Urothelium cell line (cell line): ENCODE measurements at regions not wholly inside any gene's neighbourhood (a gene's known extent, or its start where the extent isn't known, plus 50 kb on each side); places are given as distances from the start of the nearest gene placed in this dataset.
"Not testable (repeated sequence)": the region's sequence is repeated elsewhere in the genome, so short reads cannot be mapped to it uniquely, and the experiment has no call there.

Experiments
- DNase-seq: peaks from one replicate; pipeline ENCODE4 v3.0.0; 2011; ENCODE audit warnings: low spot score, mixed read lengths
- FAIRE-seq: peaks from 2 replicates; lab custom pipeline; 2011; peaks lifted over from hg19 to GRCh38; lab: Jason Lieb, UNC

DNA sequence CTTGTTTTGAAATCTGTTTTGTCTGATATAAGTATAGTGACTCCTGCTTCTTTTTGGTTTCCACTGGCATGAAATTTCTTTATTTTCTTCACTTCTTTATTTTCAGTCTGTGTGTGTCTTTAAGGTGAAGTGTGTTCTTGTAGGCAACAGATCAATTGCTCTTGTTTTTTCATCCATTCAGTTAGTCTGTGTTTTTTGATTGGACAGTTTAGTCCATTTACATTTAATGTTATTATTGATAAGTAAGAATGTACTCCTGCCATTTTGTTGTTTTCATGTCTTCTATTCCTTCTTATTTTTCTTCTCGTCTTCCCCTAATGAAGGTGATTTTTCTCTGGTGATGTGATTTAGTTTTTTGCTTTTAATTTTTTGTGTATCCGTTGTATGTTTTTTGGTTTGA is 487.7 kb upstream of the PBX1 start:
- FAIRE-seq (no peak), DNase-seq (no peak)

DNA sequence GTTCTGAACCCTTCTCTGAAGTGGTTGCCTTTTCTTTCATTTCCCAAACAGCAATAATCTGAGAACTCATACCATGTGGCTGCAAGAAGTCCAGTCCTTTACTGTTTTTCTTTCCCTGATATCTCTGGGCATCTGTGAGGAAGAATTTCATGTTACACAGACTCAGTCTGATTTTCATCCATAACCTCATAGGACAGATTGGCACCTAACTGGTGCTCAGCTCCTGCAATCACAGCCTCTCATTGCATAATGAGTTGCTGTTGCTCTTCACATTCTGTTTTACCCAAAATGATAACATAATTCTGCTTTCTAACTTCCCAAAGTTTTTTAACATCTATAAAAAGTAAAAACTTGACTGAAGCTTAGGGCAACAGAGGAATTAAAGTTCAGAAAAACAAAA is 472.2 kb upstream of the PBX1 start:
- DNase-seq (no peak), FAIRE-seq (no peak)

DNA sequence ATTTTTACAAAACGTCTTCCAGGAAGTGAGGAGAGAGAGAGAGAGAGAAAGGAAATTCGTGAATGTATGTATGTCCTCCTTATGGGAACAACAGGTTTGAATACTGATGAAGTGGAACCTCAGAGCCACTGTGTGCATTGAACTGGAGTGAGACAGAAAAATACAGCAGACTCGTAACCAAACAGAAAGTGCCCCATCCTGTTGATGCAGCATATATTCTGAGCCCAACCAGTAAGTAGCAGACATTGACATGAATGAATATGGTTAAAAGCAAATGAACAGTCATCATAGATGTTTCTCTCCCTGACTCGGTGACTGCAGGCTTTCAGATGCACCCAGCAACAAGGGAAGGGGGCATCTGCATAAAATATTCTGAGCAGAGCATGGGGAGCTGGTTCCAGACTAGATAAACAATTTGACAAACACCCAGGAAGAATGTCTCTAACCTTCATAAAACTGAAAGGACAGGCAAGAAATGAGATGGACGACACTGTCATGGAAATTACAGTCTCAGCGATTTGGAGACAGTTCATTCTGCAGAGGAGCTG is 471.0 kb upstream of the PBX1 start:
- no peak for FAIRE-seq
- DNase-seq = no peak

DNA sequence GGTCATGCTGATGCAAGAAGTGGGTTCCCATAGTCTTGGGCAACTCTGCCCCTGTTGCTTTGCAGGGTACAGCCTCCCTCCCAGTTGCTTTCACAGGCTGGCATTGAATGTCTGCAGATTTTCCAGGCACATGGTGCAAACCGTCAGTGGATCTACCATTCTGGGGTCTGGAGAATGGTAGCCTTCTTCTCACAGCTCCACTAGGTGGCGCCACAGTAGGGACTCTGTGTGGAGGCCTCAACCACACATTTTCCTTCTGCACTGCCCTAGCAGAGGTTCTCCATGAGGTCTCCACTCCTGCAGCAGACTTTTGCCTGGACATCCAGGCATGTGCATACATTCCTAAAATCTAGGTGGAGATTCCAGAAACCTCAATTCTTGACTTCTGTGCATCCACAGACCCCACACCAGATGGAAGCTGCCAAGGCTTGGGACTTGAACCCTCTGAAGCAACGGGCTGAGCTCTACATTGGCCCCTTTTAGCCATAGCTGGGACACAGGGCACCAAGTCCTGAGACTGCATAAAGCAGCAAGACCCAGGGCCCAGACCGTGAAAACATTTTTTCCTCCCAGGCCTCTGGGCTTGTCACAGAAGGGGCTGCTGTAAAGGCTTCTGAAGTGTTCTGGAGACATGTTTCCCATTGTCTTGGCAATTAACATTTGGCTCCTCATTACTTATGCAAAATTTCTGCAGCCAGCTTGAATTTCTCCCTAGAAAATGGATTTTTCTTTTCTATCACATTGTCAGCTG is 466.2 kb upstream of the PBX1 start:
- FAIRE-seq = no peak
- DNase-seq = no peak

DNA sequence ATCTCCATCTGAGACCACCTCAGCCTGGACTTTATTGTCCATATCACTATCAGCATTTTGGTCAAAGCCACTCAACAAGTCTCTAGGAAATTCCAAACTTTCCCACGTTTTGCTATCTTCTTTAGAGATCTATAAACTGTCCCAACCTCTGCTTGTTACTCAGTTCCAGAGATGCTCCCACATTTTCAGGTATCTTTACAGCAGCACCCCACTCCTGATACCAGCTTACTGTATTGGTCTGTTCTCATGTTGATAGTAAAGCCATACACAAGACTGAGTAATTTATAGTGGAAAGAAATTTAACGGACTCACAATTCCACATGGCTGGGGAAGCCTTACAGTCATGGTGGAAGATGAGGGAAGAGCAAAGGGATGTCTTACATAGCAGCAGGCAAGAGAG is 465.4 kb upstream of the PBX1 start:
- FAIRE-seq (no peak), DNase-seq (no peak)

DNA sequence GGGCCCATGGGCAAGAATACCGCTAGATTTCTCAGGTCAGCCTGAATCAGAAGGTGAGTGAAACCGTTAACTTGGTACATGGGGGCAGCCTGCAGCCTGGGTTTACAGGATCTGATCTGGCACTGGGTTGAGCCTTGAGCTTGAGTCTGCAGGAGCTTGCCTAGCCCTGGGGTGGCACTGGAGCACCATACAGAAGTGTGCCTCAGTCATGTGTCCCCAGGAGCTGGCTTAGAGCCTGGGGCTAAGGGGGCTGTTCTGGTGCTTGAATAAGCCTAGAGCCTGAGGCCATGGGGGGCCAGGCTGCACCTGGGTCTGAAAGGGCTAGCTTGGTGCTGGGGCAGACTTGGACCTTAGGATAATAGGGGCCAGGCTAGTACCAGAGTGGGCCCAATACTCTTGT is 457.2 kb upstream of the PBX1 start:
- DNase-seq (no peak), FAIRE-seq (no peak)

DNA sequence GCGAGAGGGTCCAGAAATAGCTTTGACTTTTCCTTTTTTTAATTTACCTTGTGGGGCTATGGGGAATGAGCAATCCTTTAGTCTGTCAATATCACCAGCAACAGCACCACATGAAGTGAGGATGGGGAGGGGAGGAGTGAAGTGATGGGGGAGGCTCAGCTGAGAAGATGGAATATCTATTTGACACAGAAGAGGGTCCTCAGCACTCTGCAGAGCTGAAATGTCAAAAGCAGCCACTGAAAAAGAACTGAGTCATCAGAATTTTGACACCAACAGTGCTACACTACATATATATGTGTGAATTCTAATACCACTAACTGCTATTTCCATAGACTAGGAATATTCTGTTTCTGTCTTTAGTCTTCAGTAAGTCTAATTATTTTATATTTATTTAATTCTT is 427.0 kb upstream of the PBX1 start:
- FAIRE-seq (no peak), DNase-seq (no peak)

DNA sequence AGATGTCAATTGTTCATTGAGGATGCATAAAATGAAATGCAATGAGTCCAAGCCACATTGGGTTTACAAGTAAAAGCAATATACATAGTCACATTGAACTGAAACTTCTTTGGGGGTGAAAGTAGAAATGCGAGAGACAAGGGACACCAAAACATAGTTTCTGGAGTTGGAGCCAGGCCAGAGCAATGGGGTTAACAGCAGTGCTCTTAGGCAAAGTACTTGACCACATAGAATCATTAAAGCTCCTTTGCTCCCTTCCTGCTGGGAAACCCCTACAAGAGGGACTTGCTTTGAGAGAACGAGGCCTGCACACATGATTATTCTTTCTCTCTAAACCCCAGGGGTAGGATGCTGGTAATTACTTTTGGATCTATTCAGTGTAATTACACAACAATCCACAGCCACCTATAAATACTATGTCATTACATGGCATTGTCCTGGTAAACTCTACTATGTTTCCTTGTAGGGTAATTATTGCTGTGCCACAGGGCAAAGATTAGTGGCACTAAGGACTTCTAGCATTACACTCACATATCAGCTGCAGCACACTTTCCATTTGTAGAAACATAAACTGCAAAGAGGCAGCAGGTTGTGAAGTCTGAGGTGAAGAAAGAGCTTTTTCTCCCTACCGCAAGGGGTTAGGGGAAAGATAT is 421.6 kb upstream of the PBX1 start:
- FAIRE-seq (no peak), DNase-seq (no peak)

DNA sequence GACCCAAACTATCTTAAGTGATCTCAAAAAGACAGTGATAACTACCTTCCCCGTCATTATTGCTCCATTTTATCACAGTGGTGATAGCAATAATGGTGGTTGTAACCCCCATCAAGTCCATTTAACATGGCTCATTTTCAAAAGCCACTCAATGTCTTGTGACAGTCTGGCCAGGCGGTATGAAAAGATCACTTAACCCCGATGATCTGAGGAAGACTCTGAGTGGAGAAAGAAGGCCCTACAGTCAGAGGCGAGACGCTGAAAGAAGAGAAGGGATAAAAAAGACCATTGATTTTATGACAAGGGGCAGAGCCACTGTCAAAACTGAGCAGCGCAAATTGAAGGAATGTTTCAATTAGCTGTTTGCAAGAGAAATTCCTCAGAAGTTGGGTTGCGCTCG is 417.2 kb upstream of the PBX1 start:
- DNase-seq = no peak
- no peak for FAIRE-seq

DNA sequence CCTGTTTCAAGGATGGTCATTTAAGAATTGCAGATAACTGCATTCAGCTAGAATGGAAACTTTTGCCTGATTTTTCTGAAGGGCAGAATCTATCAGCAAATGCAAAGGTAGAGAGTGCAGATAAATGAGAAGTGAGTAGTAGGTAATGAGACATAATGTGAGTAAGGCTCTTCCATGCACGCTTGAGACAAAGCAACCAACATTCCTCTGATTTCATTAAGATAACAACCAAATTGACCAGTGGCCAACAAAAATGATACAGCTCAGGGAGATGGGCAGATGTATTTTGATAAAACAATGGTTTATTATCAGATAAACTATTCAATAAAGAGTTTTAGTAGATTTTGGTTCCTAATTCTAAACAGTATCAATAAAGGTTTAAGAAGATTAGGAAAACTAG is 404.4 kb upstream of the PBX1 start:
- no peak for DNase-seq
- FAIRE-seq = no peak

DNA sequence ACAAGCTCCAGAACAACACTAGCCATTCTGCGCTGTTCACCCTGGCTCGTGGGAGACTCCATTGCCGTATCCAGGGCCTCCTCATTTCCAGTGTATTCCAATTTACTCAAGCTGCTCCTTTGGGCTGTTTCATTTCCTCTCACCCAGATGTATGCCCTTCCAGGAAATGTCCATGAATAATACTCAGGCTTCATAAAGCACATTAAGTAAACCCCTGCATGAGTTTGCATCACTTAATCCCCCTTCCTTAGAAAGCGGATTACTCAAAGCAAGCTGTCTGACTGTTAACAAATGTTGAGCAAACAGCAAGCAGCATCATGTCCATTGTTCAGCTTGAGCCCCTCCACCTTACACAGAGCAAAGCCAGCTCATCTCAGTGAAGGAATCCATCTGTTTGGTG is 403.6 kb upstream of the PBX1 start:
- FAIRE-seq (no peak), DNase-seq (no peak)

DNA sequence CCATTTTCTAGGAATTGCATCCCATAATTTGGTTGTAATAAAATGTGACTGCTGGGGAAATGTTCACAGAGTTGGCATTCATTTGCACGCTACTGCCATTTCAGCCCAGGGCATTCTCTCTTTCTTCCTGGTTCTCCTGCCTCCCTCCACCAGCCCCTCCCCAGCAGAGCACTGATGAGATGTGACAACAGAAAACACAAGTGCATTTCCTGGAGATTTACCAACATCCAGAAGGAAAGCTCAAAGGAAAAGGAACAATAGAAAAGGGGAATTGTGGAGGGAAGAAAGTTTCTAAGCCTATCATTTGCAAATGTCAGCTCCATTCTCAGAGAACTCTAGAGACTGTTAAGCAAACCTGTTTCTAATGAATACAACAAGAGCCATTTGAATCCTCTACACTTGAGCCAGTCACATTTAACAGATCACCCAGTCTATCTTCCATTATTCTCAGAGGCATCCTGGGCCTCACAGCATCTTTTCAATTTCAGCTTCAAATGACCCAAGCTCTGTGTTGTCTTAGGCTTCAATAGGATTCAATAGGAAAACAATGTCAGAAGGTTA is 395.6 kb upstream of the PBX1 start:
- no peak for FAIRE-seq
- no peak for DNase-seq

DNA sequence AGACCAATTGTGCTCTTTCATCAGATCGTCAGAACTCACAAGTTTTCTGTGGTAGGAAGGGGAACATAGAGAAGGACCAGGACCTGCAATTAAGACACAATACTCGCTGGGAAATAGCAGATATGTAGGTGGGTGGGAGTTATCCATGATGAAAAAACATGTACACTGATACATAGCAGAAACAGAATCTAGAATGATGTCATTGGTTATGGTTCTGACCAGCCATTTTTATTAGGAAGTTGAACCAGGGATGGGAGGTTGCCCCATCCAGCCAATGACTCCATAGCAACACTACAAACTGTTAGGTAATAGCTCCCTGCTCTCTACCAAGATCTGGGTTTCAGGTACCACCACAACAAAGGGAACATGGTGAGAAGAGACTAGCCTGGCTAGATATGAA is 393.5 kb upstream of the PBX1 start:
- DNase-seq (no peak), FAIRE-seq (no peak)

DNA sequence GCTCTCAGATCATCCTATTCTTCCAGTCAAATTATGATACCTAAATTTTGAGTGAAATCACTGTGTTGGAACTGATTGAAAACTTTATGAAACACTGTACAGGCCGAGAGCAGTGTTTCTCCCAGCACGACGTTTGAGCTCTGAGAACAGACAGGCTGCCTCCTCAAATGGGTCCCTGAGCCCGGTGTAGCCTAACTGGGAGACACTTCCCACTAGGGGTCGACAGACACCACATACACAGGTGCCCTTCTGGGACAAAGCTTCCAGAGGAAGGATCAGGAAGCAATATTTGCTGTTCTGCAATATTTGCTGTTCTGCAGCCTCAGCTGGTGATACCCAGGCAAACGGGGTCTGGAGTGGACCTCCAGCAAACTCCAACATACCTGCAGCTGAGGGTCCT is 392.5 kb upstream of the PBX1 start:
- FAIRE-seq, DNase-seq: not testable (repeated sequence)

DNA sequence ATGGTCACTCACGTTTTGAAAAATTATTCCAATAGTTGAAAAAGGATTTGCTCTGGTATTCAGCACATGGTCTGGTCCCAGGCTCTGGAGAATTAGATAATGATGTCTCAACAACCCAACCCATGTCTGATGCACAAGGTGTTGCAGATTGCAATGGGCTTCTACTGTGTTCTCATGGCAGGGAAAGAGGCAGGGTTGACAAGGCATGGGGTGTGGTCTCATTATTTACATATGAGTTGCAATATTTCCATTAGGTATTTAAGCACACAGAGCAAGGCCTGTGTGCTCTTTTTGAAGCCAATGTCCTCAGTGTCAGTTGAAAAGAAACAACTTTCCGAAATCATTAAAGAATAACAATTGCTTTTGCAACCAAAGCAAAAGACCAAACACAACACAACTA is 381.9 kb upstream of the PBX1 start:
- FAIRE-seq = no peak
- no peak for DNase-seq

DNA sequence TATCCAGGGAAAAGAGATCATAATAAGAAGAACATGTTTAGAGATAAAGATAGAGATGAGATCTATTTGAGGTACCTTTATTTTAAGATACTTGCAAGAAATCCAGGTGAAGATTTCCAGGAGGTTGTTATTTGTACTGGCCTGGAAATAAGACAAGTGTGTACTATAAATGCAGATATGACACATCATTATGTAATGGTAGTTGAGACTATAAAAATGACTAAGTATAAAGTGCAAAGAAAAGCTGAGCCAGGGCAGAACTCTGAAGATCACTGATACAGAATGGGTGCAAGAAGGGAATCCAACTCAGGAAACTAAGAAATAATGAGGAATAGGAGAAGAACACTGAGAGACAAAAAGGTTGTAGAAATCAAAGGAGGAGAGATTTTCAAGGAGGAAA is 378.2 kb upstream of the PBX1 start:
- no peak for FAIRE-seq
- DNase-seq = no peak

DNA sequence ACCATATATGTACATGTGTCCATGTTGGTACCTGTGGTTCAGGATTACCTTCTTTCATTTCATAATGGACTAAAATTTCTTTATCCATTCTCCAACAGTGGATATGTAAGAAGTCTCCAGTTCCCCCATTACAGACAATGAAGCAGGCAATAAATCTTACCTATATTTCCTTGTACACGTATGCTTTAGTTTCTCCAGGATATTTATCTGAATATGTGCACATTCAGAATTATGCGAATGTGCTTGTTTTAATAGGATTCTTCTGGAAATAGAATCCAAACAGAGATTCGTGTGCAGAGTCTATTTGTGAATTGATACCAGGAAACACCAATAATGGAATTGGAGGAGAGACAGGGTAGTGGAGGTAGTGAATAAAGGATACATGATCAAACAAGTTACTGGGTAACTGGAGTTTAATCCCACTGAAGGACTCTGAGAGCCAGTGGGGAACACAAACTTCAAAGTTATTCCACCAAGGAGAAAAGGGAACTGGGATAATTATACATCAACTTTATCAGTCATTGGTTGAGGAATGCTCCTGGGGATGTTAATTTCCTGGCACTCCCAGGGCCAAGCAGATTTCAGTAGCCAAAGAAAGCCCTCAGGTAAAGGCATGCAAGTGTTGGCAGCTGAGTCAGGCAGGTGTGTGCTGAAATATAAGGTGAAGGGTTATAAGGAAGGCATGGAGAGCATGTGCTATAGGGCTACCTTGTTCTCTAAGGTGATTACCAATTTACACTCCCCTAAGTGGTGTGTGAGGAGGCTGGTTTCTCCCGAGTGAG is 374.9 kb upstream of the PBX1 start:
- FAIRE-seq (no peak), DNase-seq (no peak)

DNA sequence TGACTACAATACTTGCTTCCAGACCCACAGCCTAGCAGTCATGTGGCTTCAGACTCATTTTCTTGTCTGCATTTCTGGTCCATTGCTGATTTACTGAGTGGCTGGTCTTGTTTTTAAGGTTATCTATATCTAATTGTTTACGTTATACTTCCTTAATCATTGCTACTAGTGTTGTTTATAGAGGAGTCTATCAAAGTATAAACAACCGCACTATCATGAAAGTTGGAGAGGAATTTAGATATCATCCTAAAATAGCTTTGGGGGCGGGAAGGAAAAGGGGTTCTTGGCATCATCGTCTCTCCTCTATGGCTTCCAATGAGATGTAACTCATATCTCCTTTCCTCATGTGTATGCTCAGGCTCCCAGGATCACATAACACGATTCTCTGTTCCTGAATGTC is 372.1 kb upstream of the PBX1 start:
- DNase-seq = no peak
- FAIRE-seq = no peak

DNA sequence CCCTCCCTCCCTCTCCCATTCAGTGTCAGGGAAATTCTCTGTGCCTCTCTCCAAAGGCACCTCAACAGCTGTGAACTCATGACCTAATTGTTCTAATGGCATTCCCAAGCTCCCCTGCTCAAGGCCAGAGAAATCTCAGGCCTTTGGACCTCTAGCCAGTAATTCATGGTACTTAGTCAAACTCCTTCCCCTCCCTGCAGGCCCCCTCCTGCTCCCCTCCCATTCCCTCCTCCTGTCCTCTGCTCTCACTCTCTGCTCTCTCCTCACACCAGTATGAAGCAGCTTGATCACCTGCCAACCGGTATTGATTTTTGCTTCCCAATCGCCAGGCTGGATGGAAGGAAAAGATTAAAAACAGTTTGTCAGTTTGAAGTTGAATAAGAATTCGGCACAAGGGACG is 370.5 kb upstream of the PBX1 start:
- FAIRE-seq = no peak
- no peak for DNase-seq

DNA sequence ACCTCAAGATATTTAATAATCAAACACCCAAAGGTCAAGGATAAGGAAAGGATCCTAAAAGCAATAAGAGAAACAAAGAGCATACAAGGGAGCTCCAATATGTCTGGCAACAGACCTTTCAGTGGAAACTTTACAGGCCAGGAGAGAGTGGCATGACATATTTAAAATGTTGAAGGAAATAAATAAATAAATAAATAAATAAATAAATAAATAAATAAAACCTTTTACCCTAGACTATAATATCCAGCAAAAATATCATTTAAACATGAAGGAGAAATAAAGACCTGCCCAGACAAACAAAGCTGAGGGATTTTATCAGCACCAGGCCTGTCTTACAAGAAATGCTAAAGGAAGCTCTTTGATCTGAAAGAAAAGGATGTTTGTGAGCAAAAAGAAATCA is 367.8 kb upstream of the PBX1 start:
- FAIRE-seq (no peak), DNase-seq (no peak)

DNA sequence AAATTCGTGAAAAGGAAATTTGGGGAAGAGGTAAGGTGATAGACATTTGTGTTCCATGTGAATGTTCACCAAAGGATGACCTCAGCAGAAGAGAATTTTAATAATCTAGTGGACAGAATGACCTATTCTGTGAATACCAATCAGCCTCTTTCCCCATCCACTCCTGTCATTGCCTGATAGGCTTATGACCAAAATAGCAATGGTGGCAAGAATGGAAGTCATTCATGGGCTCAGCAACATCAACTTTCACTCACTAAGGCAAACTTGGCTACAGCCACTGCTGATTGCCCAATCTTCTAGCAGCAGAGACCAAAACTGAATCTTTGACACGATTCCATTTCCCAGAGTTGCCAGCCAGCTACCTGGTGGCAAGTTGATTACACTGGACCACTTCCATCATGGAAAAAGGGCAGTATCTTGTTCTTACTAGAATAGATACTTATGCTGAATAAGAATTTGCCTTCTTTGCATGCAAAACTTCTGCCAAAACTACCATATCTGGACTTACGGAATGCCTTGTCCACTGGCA is 348.7 kb upstream of the PBX1 start:
- DNase-seq (no peak), FAIRE-seq (no peak)
